Gastroesophageal sphincter (tissue), 4 donors: ENCODE measurements at regions not wholly inside any gene's neighbourhood (a gene's known extent, or its start where the extent isn't known, plus 50 kb on each side); places are given as distances from the start of the nearest gene placed in this dataset.

ENCODE experiments used
- ATAC-seq: fragments of 150-250 bp; one replicate; pipeline ENCODE4 v1.9.1; 2016; ENCODE audit warnings: mild to moderate bottlenecking, moderate library complexity
- H3K27ac ChIP-seq, 4 donors: fragments of 200-600 bp; sonication (generic) in 3 of 4; 1 replicate in 3 of 4; 2 replicates in 1 of 4; pipeline ENCODE4 v1.5.1; 2016 to 2019
- H3K27me3 ChIP-seq: fragments of 200-600 bp; sonication (generic); one replicate; pipeline ENCODE4 v1.5.1; 2019
- H3K36me3 ChIP-seq, 2 donors: fragments of 200-600 bp; sonication (generic); one replicate each; pipeline ENCODE4 v1.5.1; 2019; ENCODE audit warnings: control low read depth in 1 of 2
- H3K4me1 ChIP-seq, 3 donors: fragments of 200-600 bp; sonication (generic); 1 replicate in 2 of 3; 2 replicates in 1 of 3; pipeline ENCODE4 v1.5.1; 2016 to 2019; ENCODE audit warnings: control low read depth in 2 of 3
- H3K4me3 ChIP-seq, 2 donors: fragments of 200-600 bp; sonication (generic); one replicate each; pipeline ENCODE4 v1.5.1; 2019; ENCODE audit warnings: mild to moderate bottlenecking in 1 of 2, moderate library complexity in 1 of 2
- H3K9me3 ChIP-seq, 3 donors: fragments of 200-600 bp; sonication (generic); one replicate each; pipeline ENCODE4 v1.5.1; 2017 to 2019; ENCODE audit warnings: control low read depth in 2 of 3
- EP300 ChIP-seq: sonication (generic); formaldehyde crosslinking; IDR thresholded peaks from one replicate; pipeline ENCODE4 v1.6.1; 2017; ENCODE audit warnings: antibody characterized with exemption, mild to moderate bottlenecking
- POLR2A ChIP-seq, 2 donors: fragments of 450-650 bp; IDR thresholded peaks; one replicate each; pipeline ENCODE4 v1.6.1; 2017; ENCODE audit warnings: antibody characterized with exemption in 2 of 2, mild to moderate bottlenecking in 2 of 2, moderate library complexity in 1 of 2
- POLR2AphosphoS5 ChIP-seq: sonication (generic); formaldehyde crosslinking; IDR thresholded peaks from one replicate; pipeline ENCODE4 v1.6.1; 2017; ENCODE audit warnings: antibody characterized with exemption
- WGBS, 2 donors: methylation state at CpG; one replicate each; pipeline ENCODE4 v1.1.5; 2018; ENCODE audit warnings: low coverage in 1 of 2; 5-methylcytosine and 5-hydroxymethylcytosine counted together
- TF ChIP-seq, protein P1 (sequence below), 4 experiments: fragments of 200-600 bp in 2 of 4; fragments of 450-650 bp in 2 of 4; sonication (generic) in 1 of 4; IDR thresholded peaks; one replicate each; pipeline ENCODE4 v1.5.1; 2017 to 2019; ENCODE audit warnings: antibody characterized with exemption in 4 of 4, mild to moderate bottlenecking in 2 of 4, moderate library complexity in 2 of 4

DNA sequence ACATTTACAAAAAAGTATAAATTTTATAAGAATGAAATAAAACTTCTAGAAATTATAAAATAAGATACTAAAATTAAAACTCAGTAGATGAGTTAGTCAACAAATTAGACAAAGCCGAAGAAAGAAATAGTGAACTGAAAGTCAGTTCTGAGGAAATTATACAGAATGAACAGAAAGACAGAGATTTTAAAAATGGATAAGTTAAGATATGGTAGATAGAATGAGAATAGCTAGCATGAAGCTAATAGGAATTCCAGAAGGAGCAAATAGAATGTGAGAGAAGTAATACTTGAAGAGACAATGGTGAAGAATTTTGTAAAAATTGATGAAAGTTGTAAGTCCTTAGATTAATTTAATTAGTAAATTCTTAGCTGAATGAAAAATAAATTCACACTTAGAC lies 430.4 kb upstream of the RUNX1 start:
- TF ChIP-seq, protein P1, sequence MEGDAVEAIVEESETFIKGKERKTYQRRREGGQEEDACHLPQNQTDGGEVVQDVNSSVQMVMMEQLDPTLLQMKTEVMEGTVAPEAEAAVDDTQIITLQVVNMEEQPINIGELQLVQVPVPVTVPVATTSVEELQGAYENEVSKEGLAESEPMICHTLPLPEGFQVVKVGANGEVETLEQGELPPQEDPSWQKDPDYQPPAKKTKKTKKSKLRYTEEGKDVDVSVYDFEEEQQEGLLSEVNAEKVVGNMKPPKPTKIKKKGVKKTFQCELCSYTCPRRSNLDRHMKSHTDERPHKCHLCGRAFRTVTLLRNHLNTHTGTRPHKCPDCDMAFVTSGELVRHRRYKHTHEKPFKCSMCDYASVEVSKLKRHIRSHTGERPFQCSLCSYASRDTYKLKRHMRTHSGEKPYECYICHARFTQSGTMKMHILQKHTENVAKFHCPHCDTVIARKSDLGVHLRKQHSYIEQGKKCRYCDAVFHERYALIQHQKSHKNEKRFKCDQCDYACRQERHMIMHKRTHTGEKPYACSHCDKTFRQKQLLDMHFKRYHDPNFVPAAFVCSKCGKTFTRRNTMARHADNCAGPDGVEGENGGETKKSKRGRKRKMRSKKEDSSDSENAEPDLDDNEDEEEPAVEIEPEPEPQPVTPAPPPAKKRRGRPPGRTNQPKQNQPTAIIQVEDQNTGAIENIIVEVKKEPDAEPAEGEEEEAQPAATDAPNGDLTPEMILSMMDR (IDR thresholded peaks at IDR 0.05) = no peak
- TF ChIP-seq POLR2AphosphoS5 (no peak), EP300 (no peak), POLR2A (IDR thresholded peaks at IDR 0.05) (no peak)
- Histone ChIP-seq H3K27ac (no peak overlapping the region), H3K4me1 (peaks cover 0 to 6% (median 0%) of the 10 kb centered on the region in 3 donors), H3K27me3 (peaks cover 3% of the 10 kb centered on the region), H3K4me3 (no peak overlapping the region), H3K9me3 (peaks cover 0 to 10% (median 0%) of the 10 kb centered on the region in 3 donors), H3K36me3 (no peaks in the 10 kb centered on the region)
- ATAC-seq = no peak
- WGBS, 2 donors = 84 to 100% methylated on average over 1 of the region's 1 CpG

GRCh38 chr21:35479065-35479448 lies 430.0 kb upstream of the RUNX1 start:
- no peaks in the 10 kb centered on the region for H3K36me3 ChIP-seq
- ATAC-seq = no peak
- peaks cover 0 to 6% (median 0%) of the 10 kb centered on the region in 3 donors for H3K4me1 ChIP-seq
- H3K4me3 ChIP-seq = no peak overlapping the region
- H3K9me3 ChIP-seq = peaks cover 0 to 10% (median 0%) of the 10 kb centered on the region in 3 donors
- H3K27me3 ChIP-seq = no peaks in the 10 kb centered on the region
- TF ChIP-seq EP300 (no peak), POLR2A (IDR thresholded peaks at IDR 0.05) (no peak)
- TF ChIP-seq, protein P1 (IDR thresholded peaks at IDR 0.05) = no peak
- H3K27ac ChIP-seq = no peak overlapping the region

DNA sequence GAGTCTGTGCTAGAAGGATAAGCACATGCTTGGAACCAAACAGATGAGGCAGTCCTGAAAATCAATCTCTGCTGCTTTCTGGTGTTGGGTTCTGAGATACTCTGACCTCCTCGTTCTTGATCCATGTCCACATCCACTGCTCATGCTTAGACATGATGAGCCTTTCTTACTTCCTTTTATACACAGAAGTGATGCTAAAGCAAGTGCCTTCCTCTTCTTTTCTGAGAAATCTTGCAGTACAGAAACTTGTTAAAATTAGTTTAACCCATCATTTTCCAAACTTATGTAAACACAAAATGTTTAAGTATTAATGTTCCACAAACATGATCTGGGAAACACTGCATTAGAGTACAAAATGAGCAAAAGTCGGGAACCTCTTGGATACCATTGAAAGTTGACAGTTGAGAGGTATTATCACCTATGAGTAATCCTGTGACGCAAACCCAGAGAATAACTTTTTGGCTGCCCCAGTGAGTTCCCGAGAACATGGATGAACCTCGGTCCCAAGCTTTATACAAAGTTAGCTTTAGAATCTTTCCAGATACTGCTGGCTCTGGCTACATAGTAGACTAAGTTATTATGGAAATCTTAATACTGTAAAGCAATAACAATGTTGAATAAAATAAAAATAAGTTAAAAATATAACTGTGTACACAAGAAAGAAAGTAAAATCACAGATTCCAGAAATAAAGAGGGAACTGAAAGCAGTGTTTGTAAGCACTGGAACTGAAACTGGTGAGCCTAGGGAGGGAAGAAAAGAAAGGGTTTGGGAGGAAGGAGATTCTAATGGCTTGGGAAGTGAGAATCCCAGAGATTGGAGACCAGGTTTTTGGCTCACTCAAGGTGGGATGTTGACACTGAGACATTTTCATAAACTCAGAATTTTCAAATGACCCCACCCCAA lies 429.3 kb upstream of the RUNX1 start:
- WGBS, 2 donors = 45 to 83% methylated on average over 4 to 5 of the region's 5 CpGs
- H3K4me3 ChIP-seq = no peak overlapping the region

GRCh38 chr21:35477622-35478021 lies 428.5 kb upstream of the RUNX1 start:
- TF ChIP-seq POLR2AphosphoS5 (no peak), EP300 (no peak), POLR2A (IDR thresholded peaks at IDR 0.05) (no peak)
- TF ChIP-seq, protein P1 (IDR thresholded peaks at IDR 0.05) = no peak
- H3K27ac ChIP-seq = no peak overlapping the region
- H3K27me3 ChIP-seq = no peaks in the 10 kb centered on the region
- peaks cover 0 to 10% (median 0%) of the 10 kb centered on the region in 3 donors for H3K9me3 ChIP-seq
- H3K4me3 ChIP-seq = no peak overlapping the region
- H3K36me3 ChIP-seq = no peaks in the 10 kb centered on the region
- ATAC-seq = no peak
- H3K4me1 ChIP-seq = peaks cover 0 to 6% (median 0%) of the 10 kb centered on the region in 3 donors
- 86 to 87% methylated on average over 3 of the region's 3 CpGs for WGBS, 2 donors

More for the DNA sequence above, 429.3 kb upstream of the RUNX1 start:
- peak; percentile 13 for TF ChIP-seq POLR2AphosphoS5
- TF ChIP-seq, protein P1 (IDR thresholded peaks at IDR 0.05) = no peak
- Histone ChIP-seq H3K4me1 (peaks cover 0 to 6% (median 0%) of the 10 kb centered on the region in 3 donors), H3K36me3 (no peaks in the 10 kb centered on the region), H3K9me3 (peaks cover 0 to 10% (median 0%) of the 10 kb centered on the region in 3 donors), H3K27me3 (no peaks in the 10 kb centered on the region), H3K27ac (no peak overlapping the region)
- ATAC-seq = no peak
